NCI-H526 treated with DMSO at 0.1 percent for 48 hours (cell line): ENCODE measurements at regions not wholly inside any gene's neighbourhood (a gene's known extent, or its start where the extent isn't known, plus 50 kb on each side); places are given as distances from the start of the nearest gene placed in this dataset.

Source experiments
- DNase-seq: peaks from one replicate; lab custom pipeline; 2025; lab: John Stamatoyannopoulos, UW

DNA sequence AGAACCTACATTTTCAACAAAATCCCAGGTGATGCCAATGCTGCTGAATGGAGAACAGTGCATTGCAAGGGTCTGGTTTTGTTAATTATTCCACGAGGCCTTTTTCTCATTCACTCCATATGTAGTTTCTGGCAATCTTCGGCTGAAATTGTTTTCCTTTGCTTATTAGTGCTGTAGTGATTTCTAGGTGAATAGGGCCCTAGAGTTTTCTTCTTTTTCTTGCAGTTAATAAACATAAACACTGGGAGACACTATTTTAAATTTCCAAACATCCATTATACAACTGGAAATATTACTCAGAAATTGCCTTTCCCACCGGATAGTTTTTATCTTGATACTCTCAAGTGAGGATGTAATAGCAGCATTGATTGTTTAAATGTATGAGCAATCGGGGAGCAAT lies 435.6 kb downstream of the XPNPEP1 start:
- DNase-seq, result no peak

DNA sequence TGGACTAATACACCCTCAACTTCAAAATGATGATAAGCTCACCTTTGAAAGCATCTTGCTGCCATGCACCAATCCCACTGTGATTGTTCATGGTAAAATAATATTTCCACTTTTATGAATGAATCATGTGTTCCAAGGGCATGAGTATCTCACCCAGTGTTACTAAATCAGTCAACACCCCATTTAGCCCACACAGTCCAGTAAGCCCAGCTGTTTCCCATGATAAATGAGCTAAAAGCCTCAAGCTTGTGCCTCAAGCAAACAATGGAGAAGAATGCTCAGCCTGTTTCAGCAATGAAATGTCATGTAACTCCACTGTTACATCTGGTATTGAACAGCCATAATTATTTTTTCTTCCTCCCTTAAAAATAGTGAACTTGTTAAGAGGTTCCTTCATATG lies 442.5 kb downstream of the XPNPEP1 start:
- DNase-seq, result no peak

DNA sequence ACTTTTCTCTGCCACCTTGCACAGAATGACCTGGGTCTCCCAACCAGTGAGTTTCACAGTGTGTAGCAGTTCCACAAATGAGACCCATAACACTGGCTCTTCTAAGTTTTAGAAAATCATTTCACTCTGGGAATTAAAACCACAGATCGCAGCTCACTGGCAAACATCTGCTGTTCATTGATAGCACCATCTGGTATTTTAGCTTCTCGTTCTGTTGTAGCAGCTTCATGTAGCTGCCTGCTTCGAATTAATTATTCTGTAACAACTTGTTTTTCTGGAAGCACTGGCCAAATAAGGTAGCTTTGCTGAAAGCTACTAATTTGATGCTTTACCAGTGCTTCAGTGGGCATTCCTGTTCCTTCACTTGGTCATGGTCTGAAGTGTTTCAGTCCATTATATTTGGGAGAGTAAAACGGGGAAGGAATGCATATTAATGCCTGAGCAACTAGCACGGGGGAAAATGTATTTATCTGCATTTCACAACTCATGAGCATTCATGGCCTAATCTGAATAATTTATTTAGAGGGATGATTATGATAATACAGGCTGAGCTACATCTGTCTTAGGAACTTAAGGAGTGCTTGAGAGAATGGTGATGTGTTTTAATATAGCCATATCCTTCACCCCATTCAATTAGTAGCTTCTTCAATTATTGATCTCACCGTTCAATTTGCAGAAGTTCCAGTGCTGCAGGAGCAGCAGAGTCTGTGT lies 447.4 kb downstream of the XPNPEP1 start:
- DNase-seq, result no peak

DNA sequence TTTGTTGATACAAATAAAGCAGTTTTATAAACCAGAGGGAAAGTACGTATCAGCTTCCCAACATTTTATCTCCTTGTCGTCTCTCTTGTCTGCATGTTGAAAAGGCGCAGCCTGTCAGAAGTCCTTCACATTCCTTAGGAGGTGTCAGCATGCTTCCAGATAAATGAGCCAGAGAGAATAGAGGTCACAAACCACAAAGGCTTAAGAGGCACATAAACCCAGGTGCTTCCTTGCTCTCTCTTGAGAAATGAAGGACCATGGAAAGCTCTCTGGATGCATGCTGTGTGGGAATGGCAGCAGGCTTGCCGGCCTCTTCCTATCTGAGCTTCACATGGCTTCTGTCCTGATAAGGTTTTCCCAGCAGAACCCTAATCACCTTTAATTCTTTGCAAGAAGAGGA lies 448.5 kb downstream of the XPNPEP1 start:
- DNase-seq, result no peak

DNA sequence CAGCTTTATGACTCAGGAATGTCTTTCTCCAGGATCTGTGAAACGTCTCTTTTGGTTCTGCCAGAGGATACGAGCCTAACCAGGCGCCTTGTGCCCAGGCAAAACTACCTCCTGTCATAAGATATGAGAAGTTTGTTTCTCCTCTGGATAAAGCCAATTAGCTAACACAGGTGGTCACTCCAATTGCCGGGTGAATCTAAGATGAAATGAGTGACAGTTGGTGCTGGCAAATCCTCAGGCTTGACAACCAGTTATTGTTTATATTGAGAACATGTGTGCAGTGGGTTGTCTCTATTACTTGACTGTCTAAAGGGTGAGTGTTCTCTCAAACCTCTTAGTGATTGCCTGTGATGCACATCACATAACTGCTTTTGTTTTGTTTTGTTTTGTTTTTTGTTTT lies 449.1 kb downstream of the XPNPEP1 start:
- no peak for DNase-seq

DNA sequence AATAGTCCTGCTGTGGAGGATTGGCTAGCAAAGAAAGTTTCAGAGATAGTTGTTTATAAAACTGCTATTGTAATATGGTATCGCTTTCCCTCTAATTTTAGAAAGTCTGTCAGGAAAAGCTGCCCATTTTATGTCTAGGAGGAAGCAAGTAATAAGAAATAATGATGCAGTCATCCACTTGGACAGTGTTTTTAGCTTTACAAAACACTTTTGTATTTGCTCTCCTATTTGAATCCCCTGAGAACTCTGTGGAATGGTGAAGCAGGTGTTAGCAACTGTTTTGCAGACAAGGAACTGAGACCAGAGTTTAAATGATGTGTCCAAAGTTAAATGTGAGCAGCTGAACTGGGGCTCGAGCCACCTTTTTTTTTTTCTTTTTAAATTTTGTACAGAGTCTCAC lies 455.8 kb downstream of the XPNPEP1 start:
- DNase-seq, result no peak

DNA sequence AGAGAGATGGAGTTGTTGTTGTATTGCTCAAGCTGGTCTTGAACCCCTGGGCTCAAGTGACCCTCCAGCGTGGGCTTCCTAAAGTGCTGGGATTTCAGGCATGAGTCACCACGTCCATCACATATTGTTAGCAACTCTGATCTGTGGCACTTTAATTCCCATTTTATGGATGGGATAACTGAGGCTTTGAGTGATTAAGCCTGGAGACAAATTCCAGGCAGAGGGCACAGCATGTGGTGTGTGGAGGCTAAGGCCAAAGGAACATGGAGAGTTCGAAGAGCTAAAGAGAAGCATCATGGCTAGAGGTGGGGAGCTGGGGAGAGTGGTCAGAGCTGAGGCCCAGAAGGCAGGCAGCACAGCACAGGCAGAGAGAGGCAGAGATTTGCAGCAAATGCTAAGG lies 458.4 kb downstream of the XPNPEP1 start:
- DNase-seq, result no peak

DNA sequence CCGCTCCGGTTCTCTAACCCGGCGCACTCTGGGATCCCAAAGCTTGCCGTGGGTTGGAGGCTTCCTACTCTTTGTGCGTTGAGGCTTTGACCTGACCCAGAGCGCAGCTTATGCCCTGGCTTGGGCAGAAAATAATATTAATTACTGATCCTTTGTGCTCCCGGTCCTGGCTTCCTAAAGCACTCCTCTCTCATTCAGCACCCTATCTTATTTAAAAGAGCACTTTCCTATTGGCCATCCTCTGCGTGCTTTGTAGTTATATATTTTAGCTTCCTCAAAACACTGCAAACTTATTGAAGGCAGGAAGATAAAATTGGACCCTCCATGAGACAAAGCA lies 466.0 kb downstream of the XPNPEP1 start:
- no peak for DNase-seq

DNA sequence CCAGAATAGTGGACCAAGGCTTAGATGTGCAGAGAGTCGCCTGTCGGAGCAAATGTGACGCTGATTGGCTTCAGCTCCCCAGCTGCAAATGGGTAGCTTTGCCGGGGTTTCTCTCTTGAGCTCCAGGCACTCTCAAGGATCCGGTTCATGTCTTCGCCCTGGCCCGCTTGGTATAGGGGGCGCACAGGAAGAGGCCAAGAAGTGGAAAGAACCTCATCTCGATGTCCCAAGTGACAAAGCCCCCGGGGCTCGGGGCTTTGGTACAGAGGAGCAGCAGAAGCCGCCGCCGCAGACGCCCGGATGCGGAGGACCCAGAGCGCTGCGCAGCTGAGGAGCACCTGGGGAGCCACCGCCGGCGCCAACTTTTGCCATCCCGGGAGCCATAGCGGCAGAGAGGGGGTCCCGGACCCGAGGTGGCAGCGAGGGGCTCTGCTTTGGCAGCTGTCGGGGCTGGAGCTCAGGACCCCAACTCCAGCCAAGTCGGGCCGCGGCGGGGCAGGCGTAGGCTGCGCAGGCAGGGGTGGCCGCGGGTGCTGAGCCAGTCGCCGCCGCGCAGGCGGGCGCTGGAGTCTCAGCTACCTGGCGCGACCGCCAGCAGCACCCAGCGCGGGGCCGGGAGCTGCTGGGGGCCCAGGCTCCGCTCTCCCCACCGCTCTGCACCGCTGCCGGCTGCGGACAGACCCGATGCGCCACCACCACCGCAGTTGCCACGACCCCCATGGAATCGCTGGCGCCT lies 466.6 kb downstream of the XPNPEP1 start:
- DNase-seq, result no peak

DNA sequence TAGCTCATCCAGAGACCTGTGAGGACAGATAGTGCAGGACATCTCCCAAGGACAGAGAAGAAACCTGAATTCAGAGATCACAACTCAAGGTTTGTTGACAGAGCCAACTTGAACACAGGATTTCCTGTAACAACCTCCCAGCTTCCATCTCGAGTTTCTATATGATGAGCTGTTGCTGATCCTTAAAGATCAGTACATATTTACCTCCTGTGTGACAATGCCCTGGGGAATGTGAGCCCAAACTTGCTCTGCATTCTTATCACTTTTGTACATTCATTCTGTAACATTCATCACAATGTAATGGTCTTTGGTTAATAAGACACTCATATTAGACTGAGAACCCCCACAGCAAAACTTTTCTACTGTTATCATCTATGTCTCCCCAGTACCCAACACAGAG lies 468.6 kb downstream of the XPNPEP1 start:
- no peak for DNase-seq

DNA sequence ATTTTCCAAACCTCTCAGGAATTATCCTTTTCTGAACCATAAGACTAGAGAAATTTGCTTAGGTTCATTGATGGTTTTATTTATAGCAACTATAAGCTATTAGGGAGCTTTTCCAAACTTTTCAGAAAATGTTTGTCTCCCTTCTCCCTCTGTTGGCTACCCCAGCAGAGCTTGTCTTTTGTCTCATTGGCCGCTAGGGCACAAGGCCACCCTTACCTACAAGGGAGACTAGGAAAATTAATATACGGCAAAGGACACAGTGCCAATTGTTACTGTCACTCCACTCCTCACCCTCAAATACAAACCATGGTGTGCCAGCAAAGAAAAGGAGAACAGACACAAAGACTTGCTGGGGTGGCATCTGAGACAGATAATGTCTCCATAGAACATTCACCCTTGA lies 471.4 kb downstream of the XPNPEP1 start:
- no peak for DNase-seq

DNA sequence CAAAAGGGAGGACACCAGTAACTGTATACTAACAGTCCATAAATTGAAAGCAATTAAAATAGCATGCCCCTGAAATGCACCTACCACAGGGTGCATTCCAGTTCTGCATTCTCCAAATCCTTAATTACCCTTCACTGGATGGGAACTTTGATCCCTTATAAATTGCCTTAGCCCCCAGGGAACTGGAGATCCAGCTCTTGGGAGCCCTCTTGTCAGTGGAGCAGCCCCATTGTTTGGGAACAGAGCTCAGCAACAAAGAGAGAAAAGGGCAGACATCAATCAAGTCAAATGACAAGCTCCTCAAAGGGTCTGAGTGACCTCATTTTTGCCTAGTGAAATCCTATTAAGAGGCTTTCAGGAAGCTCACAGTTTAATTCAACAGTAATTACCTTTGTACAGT lies 472.6 kb downstream of the XPNPEP1 start:
- DNase-seq, result no peak

DNA sequence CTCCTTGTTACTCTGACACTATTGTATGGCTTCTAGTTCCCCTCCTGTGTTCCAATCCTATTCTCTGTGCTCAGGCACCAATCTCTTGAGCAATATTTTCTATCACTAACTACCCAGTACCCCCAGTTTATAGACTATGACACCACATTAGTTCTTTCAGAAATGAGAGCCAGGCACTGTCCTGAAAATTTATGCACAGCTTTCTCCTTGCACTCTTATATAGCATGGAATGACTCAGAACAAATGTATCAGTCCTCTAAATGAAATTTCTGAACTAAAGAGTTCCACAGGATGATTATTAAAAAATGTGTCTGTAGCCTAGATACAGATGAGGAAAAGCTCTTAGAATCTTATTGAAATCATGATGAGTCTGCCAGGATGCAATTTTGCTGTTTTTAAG lies 489.9 kb downstream of the XPNPEP1 start:
- no peak for DNase-seq

DNA sequence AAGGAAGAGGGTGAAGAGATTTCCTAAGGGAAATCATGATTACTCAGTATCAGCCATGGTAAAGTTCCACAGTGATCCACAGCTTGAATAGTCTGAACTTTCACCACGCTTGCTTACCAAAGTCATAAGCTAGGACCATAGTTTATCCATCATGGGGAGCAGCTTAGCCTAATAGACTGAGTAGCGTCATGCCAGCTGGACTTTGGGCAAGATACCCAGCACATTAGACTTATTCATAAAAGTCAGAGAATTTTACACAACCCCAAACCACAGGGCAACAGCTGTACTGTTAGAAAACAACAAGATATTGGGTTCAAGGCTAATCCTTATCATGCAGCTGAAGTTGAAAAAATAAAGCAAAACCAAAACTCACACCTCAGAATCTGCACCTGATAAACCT lies 491.0 kb downstream of the XPNPEP1 start:
- no peak for DNase-seq

DNA sequence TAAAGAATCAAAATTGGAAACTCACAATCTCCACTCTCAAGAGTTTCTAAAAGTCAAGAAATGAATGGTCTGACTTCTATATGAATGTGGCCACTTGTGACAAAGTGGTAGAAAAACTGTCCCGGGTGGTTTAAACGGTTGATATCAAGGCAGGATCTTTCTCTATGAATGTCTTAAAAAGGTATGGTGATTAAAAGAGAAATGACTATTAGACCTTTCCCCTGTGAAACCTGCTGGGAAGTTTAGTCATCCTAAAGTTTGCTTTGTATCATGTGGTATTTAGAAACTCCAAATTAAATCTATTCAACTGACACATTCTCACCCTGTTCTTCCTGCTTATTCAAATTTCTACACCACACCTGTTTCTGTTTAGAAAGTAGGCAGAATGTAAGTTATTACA lies 492.5 kb downstream of the XPNPEP1 start:
- no peak for DNase-seq

DNA sequence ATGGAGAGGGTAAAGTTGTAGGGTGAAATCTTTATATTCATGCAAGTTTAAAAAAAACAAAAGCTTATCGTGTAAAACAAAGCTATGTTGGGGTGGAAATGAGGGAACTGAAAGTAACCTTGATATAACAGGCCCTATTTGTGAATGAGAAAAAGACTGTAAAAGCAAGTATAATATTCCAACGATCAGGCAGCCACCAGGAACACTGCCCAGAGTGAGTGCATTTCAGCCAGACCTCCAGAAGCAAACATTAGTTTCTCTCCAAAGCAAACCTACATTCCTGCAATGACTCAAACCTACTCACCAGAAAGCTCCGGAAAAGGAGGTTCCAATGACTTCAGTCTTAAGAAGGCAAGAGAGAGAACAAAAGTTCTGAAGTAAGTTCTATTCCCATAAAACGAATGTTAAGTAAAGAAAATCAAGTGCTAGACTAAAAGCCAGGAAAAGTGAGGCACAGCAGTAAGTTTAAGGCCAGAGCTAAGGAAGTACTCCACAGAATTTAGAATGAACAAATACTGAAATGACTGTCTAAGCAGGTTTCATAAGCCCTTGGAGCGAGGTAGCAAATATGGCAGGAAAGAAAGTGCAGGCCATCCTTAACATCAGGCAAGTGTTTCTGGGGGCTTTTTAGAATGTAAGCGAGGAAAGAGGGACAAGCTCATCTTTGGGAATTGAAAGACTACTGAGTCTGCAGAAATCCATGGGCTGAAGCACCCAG lies 493.1 kb downstream of the XPNPEP1 start:
- no peak for DNase-seq

DNA sequence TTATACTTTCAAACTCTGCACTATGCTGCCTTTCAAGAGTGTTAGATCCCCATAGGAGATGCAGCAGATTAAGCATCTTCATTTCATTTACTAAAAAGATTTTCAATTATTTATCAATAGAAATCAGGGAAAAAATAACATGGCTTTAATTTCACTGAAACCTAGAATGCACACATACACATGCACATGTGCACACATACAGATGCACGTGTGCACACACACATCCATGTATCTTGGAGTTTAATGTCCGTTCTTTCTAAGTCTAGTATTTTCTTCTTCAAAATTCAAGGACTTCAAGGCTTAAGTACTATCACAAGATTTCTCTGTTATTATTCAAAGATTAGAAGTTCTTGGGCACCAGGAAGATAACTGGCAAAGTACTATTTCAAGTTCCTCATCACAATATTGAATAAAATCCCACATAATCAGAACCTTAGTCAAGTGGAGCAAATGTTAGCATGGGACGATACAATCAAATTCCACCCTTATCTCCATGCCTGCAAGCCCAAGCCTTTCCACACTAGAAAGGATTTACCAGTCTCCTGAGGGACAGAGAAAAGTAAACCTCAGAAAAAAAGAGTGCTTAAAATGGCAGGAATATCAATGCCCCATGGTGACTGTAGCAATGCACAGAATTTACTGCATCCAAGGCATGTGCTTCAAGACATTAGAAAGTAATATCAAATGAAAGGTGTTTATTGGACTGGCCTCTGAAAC lies 494.4 kb downstream of the XPNPEP1 start:
- DNase-seq, result no peak

DNA sequence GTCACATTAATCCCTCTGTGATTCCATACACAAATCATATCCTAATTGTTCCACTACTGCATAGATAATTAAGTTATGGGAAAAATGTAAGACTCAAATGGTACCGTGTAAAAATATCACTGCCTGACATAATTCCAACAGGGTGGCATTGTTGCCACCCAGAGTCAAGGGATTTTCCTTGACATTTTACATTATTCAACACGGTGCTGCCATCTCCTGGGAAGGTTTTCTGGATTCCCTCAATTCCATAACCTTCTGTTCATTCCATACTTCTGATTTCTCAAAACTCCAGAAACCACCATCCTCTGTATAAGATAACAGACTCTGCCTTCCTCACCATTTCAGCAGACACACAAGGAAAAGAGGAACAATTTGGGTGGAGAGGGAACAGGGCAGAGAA lies 495.9 kb downstream of the XPNPEP1 start:
- DNase-seq, result no peak

DNA sequence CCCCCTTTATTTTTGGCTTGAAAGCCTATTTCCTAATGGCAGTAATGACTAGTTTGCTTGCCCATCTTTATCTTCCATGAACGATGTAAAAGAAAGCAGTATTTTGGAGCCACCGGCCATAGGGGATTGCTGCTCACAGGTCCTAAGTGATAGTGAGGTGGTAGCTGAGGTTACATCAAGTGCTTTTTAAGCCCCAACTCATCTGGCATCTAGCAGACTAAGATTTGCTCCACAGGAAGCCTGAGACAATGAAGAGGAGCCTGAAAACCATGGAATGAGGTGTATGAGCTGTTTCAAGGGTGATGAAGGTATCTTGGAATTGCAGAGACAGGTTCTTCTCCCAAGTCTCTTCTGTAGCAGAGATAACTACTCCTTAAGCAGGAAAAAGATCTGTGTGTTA lies 496.3 kb downstream of the XPNPEP1 start:
- DNase-seq, result no peak

DNA sequence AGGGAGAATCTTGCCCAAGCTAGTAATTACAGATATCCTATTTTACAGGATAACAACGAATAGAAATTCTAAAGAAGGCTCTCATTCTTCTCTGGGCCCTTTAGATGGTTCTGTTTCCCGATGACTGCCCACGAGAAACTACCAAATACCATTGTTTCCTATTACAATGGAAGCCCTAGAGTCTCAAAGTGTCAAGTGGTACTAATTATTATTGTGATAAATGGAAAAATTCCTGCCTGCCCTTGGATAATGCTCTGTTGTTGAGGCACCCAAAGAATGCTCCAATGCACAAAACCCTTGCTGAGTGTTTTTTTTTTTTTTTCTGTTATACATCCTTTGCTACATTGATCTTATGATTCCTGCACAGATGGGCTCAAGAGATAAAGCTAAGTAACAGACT lies 504.5 kb downstream of the XPNPEP1 start:
- no peak for DNase-seq

DNA sequence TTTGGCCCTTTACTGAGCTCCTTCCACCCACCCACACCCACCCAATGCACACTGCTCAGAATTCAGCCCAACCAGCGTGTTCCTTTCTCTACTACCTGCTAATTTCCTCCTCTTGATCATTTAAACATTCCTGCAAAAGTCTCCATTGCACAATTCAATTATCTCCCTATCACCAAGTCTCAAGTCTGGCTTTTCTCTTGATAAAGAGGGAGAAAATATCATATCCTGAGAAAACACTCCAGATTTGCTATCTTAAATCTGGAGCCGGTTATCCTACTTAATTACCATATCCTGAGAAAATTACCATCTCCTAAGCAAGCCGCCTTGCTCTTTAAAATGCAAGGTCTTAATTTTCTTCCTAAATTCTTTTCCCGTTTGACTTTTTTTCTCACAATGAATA lies 505.5 kb downstream of the XPNPEP1 start:
- DNase-seq, result no peak

DNA sequence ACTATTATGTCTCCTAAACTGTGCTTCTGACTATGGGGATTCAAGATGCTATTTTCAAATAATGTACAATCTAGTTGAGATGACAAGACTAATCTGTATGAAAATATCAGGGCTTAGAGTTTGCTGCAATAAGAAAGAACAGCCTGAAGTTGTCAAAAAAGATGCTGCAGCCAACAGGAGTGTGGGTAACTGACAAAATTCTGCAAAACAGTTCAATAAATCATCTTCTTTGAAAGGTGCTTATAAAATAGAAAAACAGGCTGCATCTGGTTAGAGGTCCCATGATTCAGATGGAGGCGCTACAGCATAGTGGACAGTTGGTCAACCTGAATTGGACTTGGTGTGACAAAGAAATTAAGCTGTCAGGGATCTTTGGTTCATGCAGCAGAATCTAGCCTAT lies 511.0 kb downstream of the XPNPEP1 start:
- no peak for DNase-seq

DNA sequence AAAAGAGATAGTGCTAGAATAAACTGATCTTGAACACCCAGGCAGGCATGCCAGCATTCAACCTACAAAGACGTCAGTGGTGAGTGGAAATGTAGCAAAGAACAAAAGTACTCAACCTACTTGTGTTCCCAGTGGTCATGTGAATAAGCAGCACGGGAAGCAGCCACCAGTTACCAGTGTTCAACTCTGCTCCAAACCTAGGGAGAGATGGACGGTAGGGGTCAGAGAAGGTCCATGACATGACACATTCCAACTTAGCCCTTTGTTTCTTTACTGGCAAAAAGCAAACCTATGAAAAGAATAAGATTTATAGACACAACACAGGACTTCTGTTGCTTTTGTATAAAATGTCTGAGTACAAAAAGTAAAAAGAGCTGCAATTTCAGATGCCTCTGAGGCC lies 511.4 kb downstream of the XPNPEP1 start:
- no peak for DNase-seq
